Germinal center (tissue), 1 donor: ENCODE measurements at regions not wholly inside any gene's neighbourhood (a gene's known extent, or its start where the extent isn't known, plus 50 kb on each side); places are given as distances from the start of the nearest gene placed in this dataset.

ENCODE experiments used
- DNase-seq: peaks from one replicate; pipeline ENCODE4 v3.0.0; 2012; ENCODE audit warnings: mixed read lengths, low spot score

- no peak for DNase-seq
Observed at GRCh38 chr10:131445623-131446022, 134.1 kb upstream of the TCERG1L start.

DNA sequence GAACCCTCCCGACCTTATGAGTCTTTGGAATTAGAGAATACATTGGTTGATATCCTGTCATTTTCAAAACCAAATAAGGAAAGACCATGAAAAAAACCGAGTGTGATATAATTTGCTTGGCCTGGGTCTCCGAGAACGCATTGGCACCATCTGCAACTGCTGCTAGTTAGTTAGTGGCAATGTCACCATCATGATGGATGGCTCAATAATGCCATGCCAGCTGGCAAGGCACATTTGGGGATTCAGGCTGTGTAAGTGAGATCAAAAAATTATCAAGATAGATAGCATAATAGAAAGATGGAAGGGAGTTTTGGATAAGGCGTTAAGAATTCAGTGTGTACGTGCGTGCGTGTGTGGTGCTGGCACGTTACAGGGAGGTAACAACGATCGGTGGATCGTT lies 134.7 kb upstream of the TCERG1L start:
- DNase-seq: no peak

DNA sequence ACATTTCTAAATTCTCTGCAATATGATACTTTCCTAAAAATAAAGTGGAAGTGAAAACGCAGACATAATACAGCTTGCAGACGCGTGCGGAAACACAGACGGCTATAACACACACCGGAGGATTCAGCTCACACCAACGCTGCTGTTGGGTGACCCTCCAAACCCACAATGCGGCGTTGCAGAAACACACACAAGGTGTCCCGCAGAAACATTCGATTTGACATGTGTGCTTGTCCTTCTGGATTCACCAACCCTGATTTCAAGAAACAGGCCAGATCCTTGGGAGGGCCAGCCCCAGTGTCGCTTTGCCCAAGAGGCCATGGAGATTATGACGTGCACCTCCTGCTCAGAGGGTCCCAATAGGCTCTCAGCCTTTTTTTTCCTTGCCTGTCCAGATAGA lies 136.7 kb upstream of the TCERG1L start:
- DNase-seq: no peak

DNA sequence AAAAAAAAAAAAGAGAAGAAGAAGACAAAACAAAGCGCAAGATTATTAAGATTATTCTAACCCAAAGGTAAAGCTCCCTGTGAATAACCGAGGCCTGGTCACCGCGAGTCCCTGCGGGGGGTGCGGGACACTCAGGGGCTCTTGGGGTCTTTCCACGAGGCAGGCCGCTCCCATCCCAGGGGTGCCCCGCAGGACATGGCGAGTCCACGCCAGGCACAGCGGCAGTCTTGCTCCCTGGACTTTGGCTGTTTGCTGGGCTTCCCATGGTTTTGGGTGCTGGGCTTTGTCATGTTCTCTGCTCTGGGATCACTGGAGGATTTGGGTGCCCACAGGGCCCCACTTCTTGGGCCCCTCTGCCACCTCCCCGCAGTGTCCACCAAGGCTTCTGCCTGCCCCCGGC lies 137.4 kb upstream of the TCERG1L start:
- DNase-seq: no peak

DNA sequence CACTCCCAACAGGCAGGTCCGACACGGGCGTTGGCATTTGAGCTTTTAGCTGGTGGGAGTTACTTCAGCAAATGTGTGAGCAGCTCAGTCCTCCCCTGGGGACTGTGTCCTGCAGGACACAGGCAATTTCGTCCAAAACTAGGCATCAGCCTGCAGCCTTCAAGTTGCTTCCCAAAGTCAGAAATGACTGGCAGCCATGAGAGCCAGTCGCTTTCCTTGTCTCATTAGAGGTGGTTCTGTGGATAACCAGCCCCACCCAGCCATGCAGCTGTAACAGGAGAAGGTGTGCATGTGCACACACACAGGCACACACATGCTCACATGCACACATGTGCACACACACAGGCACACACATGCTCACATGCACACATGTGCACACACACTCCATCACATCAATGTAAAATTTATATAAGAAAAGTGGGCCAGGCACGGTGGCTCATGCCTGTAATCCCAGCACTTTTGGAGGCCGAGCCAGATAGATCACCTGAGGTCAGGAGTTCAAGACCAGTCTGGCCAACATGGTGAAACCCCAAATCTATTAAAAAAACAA lies 138.8 kb upstream of the TCERG1L start:
- DNase-seq: no peak

DNA sequence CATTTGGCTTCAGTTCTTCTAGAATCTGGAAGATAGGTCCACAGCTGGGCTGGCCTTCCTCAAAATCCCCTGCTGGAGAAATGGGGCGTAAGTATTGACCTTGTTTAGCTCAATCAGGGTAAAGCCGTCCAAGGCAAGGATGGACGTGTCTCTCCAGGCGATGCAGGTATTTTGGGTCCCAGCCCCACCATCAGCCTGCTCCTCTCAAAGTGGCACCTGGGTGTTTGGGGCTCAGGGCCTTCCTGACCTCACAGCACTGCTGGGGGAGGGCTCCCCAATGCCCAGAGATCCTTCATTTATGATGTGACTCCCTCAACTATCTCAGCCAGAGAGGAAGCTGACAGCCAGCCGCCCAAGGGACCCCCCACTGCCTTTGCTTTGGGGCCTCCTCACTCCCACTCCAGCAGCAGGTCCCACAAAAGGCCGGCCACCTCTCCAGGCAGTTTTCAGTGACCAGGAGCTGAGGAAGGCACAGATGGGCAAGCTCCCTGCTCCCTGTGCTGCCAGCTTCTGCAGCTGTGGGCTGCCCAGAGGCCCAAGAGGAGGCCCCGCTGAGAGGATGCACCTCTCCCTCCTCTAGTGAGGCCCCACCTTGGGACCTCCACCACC lies 140.0 kb upstream of the TCERG1L start:
- no peak for DNase-seq

- no peak for DNase-seq
Observed at GRCh38 chr10:131452926-131453720, 141.6 kb upstream of the TCERG1L start.

- DNase-seq: peak; percentile 45
Observed at GRCh38 chr10:131453721-131454634, 142.5 kb upstream of the TCERG1L start.

DNA sequence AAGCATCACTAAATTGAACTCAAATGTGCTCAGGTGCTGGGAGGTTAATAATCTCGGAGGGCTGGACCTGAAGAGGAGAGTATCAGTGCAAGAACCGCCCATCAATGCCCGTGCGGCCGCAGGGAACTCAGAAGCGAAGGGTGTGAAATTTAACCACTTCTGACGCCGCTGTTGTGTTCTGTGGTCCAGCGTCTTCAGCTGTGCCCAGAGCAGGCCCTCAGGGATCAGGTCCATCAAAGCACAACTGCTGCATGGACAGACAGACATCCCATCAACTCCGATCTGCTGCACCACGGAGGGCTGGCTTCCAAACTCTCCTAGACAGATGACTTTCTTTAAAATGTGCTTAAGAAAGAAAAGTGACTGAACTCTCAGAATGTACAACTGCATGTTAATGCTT lies 144.9 kb upstream of the TCERG1L start:
- DNase-seq: no peak

DNA sequence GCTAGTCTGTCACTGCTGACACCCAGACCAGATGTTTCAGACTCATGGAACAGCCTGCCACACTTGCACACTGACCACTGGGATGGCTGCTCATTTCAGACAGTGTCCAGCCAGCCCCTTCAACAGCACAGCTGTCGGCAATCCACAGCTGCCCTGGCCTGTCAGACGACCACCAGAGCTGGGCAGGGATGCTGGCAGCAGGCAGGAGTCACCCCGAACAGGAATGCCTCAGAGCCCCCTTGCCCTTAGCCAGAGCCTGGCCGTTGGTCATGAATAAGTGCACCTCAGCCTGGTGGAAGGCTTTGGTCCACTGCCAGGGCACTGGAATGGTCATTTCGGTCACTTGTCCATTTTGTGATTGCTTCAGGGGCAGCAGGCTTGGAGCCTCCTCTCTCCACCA lies 149.6 kb upstream of the TCERG1L start:
- DNase-seq: no peak

DNA sequence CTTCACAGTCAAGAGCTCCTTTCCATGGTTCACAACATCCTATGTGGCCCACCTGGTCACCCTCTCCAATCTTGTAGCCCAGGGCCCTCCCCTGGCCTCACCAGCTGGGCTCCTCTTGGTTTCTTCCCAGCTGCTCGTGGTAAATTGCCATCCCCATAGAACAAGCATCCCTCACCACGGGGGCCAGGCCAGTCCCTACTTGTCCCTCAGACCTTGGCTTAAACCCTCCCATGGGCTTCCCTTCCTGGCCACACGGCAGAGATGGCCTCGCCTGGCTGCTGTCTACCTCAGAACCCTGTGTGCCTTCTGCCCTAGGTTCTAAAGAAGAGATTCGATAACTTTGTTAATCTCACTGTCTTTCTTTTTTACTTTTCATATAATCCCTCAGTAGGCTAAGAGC lies 153.3 kb upstream of the TCERG1L start:
- no peak for DNase-seq

- DNase-seq: no peak
Observed at GRCh38 chr10:131469551-131469950, 158.0 kb upstream of the TCERG1L start.

- no peak for DNase-seq
Observed at GRCh38 chr10:131473645-131474044, 162.1 kb upstream of the TCERG1L start.

DNA sequence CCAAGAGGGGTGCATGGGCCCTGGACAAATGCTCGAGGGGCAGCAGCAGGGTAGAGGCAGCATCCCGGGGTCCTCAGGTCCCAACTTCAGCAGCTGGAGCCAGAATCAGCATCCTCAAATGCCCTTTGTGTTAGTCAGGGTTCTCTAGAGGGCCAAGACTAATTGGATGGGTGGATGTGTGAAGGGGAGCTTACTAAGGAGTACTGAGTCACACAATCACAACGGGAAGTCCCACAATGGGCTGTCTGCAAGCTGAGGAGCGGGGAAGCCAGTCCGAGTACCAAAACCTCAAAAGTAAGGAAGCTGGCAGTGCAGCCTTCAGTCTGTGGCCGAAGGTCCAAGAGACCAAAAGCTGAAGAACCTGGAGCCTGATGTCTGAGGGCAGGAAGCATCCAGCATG lies 162.9 kb upstream of the TCERG1L start:
- no peak for DNase-seq

DNA sequence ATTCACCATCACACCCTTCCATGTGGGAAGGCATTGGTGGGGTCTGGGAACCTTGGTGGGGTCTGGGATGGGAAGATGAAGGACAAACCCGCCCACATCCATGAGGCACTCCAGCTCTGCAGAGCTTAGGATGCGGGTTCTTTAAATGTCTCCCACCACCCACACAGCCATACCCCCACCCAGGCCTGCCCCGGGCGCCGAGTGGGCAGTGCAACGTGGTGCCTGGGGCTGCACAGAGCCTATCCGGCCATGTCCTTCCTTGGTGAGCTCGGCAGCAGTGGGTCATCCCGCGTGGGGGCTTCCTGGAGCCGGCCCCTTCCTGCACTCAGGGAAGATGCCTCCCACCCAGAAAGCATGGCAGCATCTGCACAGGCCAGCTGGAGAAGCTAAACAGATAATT lies 163.5 kb upstream of the TCERG1L start:
- no peak for DNase-seq

DNA sequence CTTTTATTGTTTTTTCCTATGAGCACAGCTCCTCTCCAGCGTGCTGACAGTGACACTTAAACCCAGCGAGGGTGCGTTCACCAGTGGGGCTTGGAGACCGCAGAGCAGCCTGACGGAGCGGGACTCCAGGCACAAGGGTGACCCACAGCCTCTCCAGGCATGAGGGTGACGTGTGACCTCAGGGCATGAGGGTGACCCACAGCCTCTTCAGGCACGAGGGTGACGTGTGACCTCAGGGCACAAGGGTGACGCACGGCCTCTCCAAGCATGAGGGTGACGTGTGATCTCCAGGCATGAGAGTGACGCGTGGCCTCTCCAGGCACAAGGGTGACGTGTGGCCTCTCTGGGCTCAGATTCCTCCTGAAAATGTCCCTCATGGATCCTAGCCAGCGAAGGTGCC lies 164.3 kb upstream of the TCERG1L start:
- no peak for DNase-seq

DNA sequence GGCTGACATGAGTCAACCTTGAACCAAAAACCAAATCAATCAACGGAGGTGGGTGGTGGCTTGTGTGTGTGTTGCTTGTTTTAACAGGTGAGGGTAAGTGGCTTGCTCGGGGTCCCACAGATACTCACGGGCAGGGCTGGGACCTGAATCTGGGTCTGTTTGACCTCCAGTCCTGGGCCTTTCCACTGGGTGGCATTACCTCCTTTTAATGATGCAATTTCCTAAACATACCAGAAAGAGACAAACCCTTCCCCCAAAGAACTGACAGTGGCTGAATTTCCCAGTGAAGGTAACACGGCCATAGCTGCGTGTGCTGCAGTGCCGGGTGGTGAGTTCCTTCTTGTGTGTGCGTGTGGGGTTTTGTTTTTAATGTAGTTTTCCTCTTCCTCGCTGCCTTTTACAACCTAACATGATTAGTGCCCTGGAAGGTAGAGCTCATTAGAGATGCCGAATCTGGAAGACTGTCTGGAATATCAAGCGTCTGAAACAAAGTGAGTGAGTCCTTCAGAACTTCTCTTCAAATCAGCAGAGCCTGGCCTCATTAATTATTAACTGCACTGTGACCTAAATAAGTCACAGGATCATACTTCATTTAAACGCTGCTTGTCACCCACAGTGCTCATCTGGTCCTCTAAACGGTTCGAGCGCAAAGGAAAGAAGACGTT lies 166.1 kb upstream of the TCERG1L start:
- no peak for DNase-seq

- no peak for DNase-seq
Observed at GRCh38 chr10:131478377-131478989, 167.0 kb upstream of the TCERG1L start.

DNA sequence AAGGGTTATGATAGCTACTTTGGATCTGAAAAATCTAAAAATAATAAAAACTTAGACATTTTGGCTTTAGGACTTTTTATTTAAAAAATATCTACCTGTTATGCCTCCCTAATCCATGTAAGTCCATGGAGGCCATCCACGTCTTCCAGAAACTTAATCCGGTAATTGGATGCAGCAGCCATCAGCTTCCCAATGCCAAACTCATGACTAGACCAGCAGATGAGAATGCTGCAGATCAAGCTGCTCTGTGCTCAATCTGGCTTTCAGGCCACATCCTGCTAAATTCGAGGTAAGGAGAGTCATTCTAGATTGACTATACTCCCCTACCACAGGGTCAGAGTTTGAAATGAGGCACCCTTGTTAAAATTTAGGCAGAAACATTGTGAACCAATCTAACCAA lies 168.5 kb upstream of the TCERG1L start:
- no peak for DNase-seq

DNA sequence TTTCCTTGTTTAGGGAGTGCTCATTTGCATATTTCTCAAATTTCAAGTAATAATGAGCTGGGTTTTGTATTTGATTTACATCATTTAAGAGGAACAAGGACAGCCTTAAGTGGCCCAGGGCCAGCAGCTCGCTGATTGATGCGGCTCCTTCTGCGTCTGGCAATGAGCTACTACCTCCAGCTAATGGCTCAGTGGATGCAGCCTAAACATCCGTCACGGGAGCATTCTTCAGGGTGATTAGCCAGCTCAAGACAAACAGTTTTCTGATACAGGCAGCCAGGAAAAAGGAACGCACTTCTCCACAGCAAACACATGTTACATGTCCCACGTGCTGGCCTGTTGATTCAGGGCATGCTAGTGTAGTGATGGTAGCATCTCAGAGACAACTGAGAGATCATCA lies 169.3 kb upstream of the TCERG1L start:
- no peak for DNase-seq

DNA sequence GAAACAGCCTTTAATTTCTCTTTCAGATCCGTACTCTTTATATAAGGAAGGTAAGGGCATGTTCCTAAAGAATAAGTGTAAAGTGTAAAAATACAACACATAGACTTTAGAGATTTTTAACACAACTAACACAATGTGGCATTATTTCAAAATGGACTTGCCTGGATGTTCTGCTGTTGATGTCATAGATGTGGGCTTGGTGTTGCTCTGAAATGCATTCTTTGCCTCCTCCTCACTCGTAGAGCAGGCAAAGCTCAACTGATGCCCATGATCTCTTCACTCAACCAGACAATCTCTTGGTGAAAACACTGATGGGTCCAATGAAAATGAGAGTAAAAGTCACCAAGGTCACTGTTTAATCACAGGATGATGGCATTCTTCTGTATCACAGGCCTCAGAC lies 174.2 kb upstream of the TCERG1L start:
- no peak for DNase-seq

DNA sequence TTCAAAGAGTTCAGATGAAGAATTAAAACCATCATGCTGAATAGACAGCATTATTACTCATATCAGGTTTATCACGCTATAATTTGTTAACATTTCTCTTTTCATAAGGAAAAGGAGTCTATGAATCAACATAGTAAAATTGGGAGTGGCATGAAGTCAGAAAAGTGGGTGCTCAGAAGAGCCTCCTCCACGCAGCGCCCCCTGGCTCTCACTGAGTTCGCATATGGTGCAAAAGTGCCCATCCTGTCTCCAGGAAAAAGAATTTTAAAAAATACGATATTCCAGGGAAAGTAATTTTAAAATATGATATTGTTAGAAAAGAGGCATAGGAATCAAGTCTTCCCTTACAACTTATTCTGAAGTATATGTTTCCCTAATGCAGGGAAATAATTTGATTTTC lies 176.3 kb upstream of the TCERG1L start:
- no peak for DNase-seq
